ENCODE measurements at regions not wholly inside any gene's neighbourhood (a gene's known extent, or its start where the extent isn't known, plus 50 kb on each side); places are given as distances from the start of the nearest gene placed in this dataset.

DNA sequence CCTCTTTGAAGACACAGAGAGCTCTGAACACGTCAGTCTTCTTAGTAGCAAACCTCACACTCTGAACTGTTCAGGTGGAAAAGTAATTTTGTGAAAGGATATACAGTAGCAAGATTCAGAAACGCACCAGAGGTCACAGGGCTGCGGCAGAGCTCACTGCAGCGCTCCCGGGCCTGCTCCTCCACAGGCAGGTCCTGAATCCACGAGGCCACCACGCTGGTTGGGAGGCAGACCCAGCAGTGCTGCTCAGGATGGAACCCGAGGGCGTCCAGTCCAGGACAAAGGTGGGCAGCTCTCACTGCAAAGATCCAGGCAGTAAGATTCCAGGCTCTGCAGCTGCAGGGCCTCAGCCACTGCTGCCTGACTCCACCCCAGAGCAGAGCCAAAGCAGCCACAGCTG, 576.2 kb upstream of the SALL3 start:
- no peaks in the 10 kb centered on the region for H3K4me1 ChIP-seq (ENCODE audit: control insufficient read depth, insufficient read depth, low read depth, low read length)
- no peak overlapping the region for H2BK15ac ChIP-seq (ENCODE audit: low read depth, poor library complexity, severe bottlenecking)
- no peak overlapping the region for H2BK120ac ChIP-seq (ENCODE audit: low read depth, low read length)
- no peak overlapping the region for H3K27ac ChIP-seq (ENCODE audit: low read length, poor library complexity, severe bottlenecking)
- H4K91ac ChIP-seq (ENCODE audit: low read length): no peak overlapping the region
- H2BK12ac ChIP-seq (ENCODE audit: low read length in 2 of 2): no peak overlapping the region
- H3K14ac ChIP-seq (ENCODE audit: low read length in 2 of 2): no peak overlapping the region
- no peak overlapping the region for H3K9ac ChIP-seq (ENCODE audit: low read length)
- no peak overlapping the region for H4K8ac ChIP-seq (ENCODE audit: low read length)
- no peaks in the 10 kb centered on the region for H3K27me3 ChIP-seq (ENCODE audit: control insufficient read depth in 1 of 2, insufficient read depth in 1 of 2, low read length in 2 of 2)
- DNase-seq: no peak
- WGBS: 67% methylated on average over 8 of the region's 9 CpGs
- no peaks in the 10 kb centered on the region for H3K36me3 ChIP-seq (ENCODE audit: control insufficient read depth in 1 of 2, insufficient read depth in 2 of 2, low read depth in 1 of 2, low read length in 2 of 2)
- H3K4me2 ChIP-seq (ENCODE audit: low read length, poor library complexity, severe bottlenecking): no peak overlapping the region
- no peak overlapping the region for H2AK5ac ChIP-seq (ENCODE audit: low read length, severe bottlenecking)
- H3K9me3 ChIP-seq (ENCODE audit: control insufficient read depth, low read length): peaks cover 3% of the 10 kb centered on the region
- H2AFZ ChIP-seq (ENCODE audit: low read depth, low read length): no peak overlapping the region
- no peaks in the 10 kb centered on the region for H3K79me1 ChIP-seq (replicated peaks; ENCODE audit: low read length, poor library complexity, severe bottlenecking)
- no peak overlapping the region for H3K4me3 ChIP-seq (ENCODE audit: insufficient read depth in 1 of 2, low read depth in 1 of 2, low read length in 2 of 2)
- no peak overlapping the region for H2BK5ac ChIP-seq (ENCODE audit: low read depth, low read length, poor library complexity, severe bottlenecking)
- H3K23ac ChIP-seq (ENCODE audit: low read length in 2 of 2): no peak overlapping the region
- H3K18ac ChIP-seq (ENCODE audit: low read depth in 1 of 2, low read length in 2 of 2): no peak overlapping the region
- H3K4ac ChIP-seq (ENCODE audit: low read depth in 1 of 2, low read length in 2 of 2): no peak overlapping the region

DNA sequence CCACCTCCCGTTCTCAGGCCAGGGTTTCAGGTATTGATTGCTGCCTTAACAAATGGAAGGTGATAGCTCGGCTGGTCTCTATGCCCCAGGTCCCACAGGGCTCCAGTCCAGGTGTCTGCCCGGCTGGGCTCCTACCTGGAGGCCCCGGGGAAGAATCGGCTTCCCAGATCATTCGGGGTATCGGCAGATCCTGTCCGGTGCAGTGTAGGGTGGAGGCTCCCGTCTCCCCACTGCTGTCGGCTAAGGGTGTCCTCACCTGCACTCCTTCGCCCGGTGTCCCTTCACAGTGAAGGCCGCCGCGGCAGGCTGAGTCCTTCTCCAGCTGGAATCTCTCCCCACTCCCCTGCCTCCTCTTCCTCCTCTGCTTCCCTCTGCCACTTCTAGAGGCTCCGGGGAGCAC, 573.9 kb upstream of the SALL3 start:
- Histone ChIP-seq H4K8ac (ENCODE audit: low read length) (no peak overlapping the region), H3K4me1 (ENCODE audit: control insufficient read depth, insufficient read depth, low read depth, low read length) (no peaks in the 10 kb centered on the region), H4K91ac (ENCODE audit: low read length) (no peak overlapping the region), H3K14ac (ENCODE audit: low read length in 2 of 2) (no peak overlapping the region), H3K4ac (ENCODE audit: low read depth in 1 of 2, low read length in 2 of 2) (no peak overlapping the region), H3K4me3 (ENCODE audit: insufficient read depth in 1 of 2, low read depth in 1 of 2, low read length in 2 of 2) (no peak overlapping the region), H3K4me2 (ENCODE audit: low read length, poor library complexity, severe bottlenecking) (no peak overlapping the region), H2BK5ac (ENCODE audit: low read depth, low read length, poor library complexity, severe bottlenecking) (no peak overlapping the region), H3K79me1 (replicated peaks; ENCODE audit: low read length, poor library complexity, severe bottlenecking) (no peaks in the 10 kb centered on the region), H3K9me3 (ENCODE audit: control insufficient read depth, low read length) (peaks cover 3% of the 10 kb centered on the region), H3K9ac (ENCODE audit: low read length) (no peak overlapping the region), H3K18ac (ENCODE audit: low read depth in 1 of 2, low read length in 2 of 2) (no peak overlapping the region), H3K27me3 (ENCODE audit: control insufficient read depth in 1 of 2, insufficient read depth in 1 of 2, low read length in 2 of 2) (no peaks in the 10 kb centered on the region), H2AK5ac (ENCODE audit: low read length, severe bottlenecking) (no peak overlapping the region), H3K27ac (ENCODE audit: low read length, poor library complexity, severe bottlenecking) (no peak overlapping the region), H3K36me3 (ENCODE audit: control insufficient read depth in 1 of 2, insufficient read depth in 2 of 2, low read depth in 1 of 2, low read length in 2 of 2) (no peaks in the 10 kb centered on the region), H2AFZ (ENCODE audit: low read depth, low read length) (no peak overlapping the region), H2BK15ac (ENCODE audit: low read depth, poor library complexity, severe bottlenecking) (no peak overlapping the region), H2BK120ac (ENCODE audit: low read depth, low read length) (no peak overlapping the region), H3K23ac (ENCODE audit: low read length in 2 of 2) (no peak overlapping the region), H2BK12ac (ENCODE audit: low read length in 2 of 2) (no peak overlapping the region)
- WGBS: 81% methylated on average over 16 of the region's 16 CpGs
- DNase-seq: no peak

DNA sequence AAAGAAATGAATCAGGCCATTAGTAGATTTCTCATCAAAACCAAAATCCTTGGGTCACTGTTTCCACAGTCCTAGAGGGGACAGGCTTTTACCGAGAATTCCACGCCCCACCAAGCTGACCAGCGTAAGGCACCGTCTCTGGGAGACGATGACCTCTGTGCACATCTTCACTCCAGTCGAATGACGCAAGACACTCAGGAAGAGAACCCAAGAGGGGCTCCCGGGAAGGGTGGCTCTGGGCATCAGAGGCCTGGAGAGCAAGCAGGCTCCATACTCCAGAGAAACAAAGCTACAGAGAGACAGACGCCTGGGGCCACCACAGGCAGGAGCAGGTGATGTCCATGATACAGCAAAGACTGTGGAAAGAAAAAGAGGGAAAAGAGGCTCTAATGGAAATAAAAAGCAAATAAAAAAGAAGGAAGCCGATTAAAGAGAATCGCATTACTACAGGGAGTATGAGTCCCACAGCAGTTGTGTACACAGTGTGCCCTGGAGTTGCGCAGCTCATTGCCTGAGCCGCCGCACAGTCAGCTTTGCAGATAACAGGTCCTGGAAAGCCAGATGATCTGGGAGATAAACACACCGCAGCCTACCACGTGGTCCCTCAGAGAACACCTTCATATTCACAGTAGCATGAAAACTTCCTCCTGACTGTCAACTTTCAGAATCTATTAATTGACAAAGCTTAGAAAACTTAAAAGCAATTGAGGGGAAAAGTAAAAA, 572.7 kb upstream of the SALL3 start:
- H3K14ac ChIP-seq (ENCODE audit: low read length in 2 of 2): no peak overlapping the region
- H3K27me3 ChIP-seq (ENCODE audit: control insufficient read depth in 1 of 2, insufficient read depth in 1 of 2, low read length in 2 of 2): no peaks in the 10 kb centered on the region
- no peak overlapping the region for H3K18ac ChIP-seq (ENCODE audit: low read depth in 1 of 2, low read length in 2 of 2)
- no peak overlapping the region for H4K8ac ChIP-seq (ENCODE audit: low read length)
- no peak overlapping the region for H2BK5ac ChIP-seq (ENCODE audit: low read depth, low read length, poor library complexity, severe bottlenecking)
- 91% methylated on average over 15 of the region's 16 CpGs for WGBS
- H2BK120ac ChIP-seq (ENCODE audit: low read depth, low read length): no peak overlapping the region
- no peak overlapping the region for H3K27ac ChIP-seq (ENCODE audit: low read length, poor library complexity, severe bottlenecking)
- H3K4me1 ChIP-seq (ENCODE audit: control insufficient read depth, insufficient read depth, low read depth, low read length): no peaks in the 10 kb centered on the region
- no peaks in the 10 kb centered on the region for H3K9me3 ChIP-seq (ENCODE audit: control insufficient read depth, low read length)
- no peaks in the 10 kb centered on the region for H3K36me3 ChIP-seq (ENCODE audit: control insufficient read depth in 1 of 2, insufficient read depth in 2 of 2, low read depth in 1 of 2, low read length in 2 of 2)
- H2BK15ac ChIP-seq (ENCODE audit: low read depth, poor library complexity, severe bottlenecking): no peak overlapping the region
- H3K23ac ChIP-seq (ENCODE audit: low read length in 2 of 2): no peak overlapping the region
- H3K4ac ChIP-seq (ENCODE audit: low read depth in 1 of 2, low read length in 2 of 2): no peak overlapping the region
- H3K79me1 ChIP-seq (replicated peaks; ENCODE audit: low read length, poor library complexity, severe bottlenecking): no peaks in the 10 kb centered on the region
- H3K4me2 ChIP-seq (ENCODE audit: low read length, poor library complexity, severe bottlenecking): no peak overlapping the region
- H3K9ac ChIP-seq (ENCODE audit: low read length): no peak overlapping the region
- H2AFZ ChIP-seq (ENCODE audit: low read depth, low read length): no peak overlapping the region
- no peak overlapping the region for H4K91ac ChIP-seq (ENCODE audit: low read length)
- H2BK12ac ChIP-seq (ENCODE audit: low read length in 2 of 2): no peak overlapping the region
- no peak for DNase-seq
- H3K4me3 ChIP-seq (ENCODE audit: insufficient read depth in 1 of 2, low read depth in 1 of 2, low read length in 2 of 2): no peak overlapping the region
- H2AK5ac ChIP-seq (ENCODE audit: low read length, severe bottlenecking): no peak overlapping the region

DNA sequence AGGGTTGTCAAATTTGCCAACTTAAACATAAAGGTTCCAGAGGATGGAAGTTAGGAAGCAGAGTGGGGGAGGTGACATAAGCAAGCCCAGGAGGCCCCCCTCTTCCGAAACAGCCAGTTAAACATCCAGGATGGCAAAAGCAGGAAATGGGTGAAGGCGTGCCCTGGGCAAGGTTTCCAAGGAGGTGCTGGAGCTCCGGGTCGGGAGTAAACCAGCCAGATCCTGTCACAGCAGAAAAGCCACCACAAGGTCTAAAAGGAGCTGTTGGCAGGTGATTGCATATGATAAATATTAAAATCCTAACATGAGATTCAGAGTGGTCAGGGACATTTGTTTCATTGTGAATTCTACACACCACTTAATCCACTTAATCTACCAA, 572.2 kb upstream of the SALL3 start:
- 48% methylated on average over 4 of the region's 4 CpGs for WGBS

More for the DNA sequence above, 572.2 kb upstream of the SALL3 start:
- Histone ChIP-seq H2BK120ac (ENCODE audit: low read depth, low read length) (no peak overlapping the region), H2AK5ac (ENCODE audit: low read length, severe bottlenecking) (no peak overlapping the region), H3K4me2 (ENCODE audit: low read length, poor library complexity, severe bottlenecking) (no peak overlapping the region), H3K14ac (ENCODE audit: low read length in 2 of 2) (no peak overlapping the region), H4K8ac (ENCODE audit: low read length) (no peak overlapping the region), H3K27ac (ENCODE audit: low read length, poor library complexity, severe bottlenecking) (no peak overlapping the region), H3K9ac (ENCODE audit: low read length) (no peak overlapping the region), H3K18ac (ENCODE audit: low read depth in 1 of 2, low read length in 2 of 2) (no peak overlapping the region), H3K4me3 (ENCODE audit: insufficient read depth in 1 of 2, low read depth in 1 of 2, low read length in 2 of 2) (no peak overlapping the region), H4K91ac (ENCODE audit: low read length) (no peak overlapping the region), H2BK5ac (ENCODE audit: low read depth, low read length, poor library complexity, severe bottlenecking) (no peak overlapping the region), H3K4ac (ENCODE audit: low read depth in 1 of 2, low read length in 2 of 2) (no peak overlapping the region), H2AFZ (ENCODE audit: low read depth, low read length) (no peak overlapping the region), H3K23ac (ENCODE audit: low read length in 2 of 2) (no peak overlapping the region), H3K9me3 (ENCODE audit: control insufficient read depth, low read length) (no peaks in the 10 kb centered on the region), H2BK12ac (ENCODE audit: low read length in 2 of 2) (no peak overlapping the region), H3K79me1 (replicated peaks; ENCODE audit: low read length, poor library complexity, severe bottlenecking) (no peaks in the 10 kb centered on the region), H2BK15ac (ENCODE audit: low read depth, poor library complexity, severe bottlenecking) (no peak overlapping the region), H3K27me3 (ENCODE audit: control insufficient read depth in 1 of 2, insufficient read depth in 1 of 2, low read length in 2 of 2) (no peaks in the 10 kb centered on the region), H3K36me3 (ENCODE audit: control insufficient read depth in 1 of 2, insufficient read depth in 2 of 2, low read depth in 1 of 2, low read length in 2 of 2) (no peaks in the 10 kb centered on the region), H3K4me1 (ENCODE audit: control insufficient read depth, insufficient read depth, low read depth, low read length) (no peaks in the 10 kb centered on the region)
- DNase-seq: no peak

All from mesenchymal stem cell (in vitro differentiated cells and primary cell).